ENCODE measurements at regions not wholly inside any gene's neighbourhood (a gene's known extent, or its start where the extent isn't known, plus 50 kb on each side); places are given as distances from the start of the nearest gene placed in this dataset.

DNA sequence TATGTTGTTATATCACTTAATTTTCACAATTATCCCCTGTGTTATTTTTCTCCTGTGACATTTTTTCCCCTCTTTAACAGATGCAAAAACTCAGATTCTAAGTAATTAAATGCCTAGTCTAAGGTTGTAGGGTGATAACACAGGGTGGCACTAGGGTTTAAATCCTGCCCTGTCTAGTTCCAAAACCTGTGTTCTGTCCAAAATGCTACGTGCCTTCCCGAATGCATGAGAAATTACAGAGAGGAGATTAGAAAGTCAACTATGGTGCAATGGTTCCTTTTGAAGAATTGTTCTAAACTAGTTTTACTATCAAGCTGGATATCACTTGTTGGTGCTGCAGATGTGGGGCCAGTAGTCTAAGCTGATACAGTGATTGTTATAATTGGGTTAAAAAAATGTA, 108.0 kb downstream of the DIPK2A start:
- no peak for DNase-seq

DNA sequence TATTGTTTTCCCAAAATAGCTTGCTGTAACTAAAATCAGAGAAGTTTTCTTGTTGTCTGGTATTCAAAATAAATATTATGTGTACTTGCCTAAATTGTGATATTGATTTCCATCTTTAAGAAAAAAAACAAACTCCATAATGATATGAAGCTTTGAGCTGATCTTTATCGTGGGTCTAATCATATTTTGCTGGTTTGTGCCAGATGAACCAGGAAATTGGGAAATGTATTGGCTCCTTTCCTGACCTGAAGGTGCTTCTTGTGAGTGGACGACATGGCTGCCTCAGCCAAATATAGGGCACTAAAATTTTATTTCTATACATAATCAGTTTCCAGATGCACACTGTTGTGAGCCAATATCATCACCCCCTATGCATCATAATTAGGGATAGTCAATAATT, 113.3 kb downstream of the DIPK2A start:
- DNase-seq: no peak

DNA sequence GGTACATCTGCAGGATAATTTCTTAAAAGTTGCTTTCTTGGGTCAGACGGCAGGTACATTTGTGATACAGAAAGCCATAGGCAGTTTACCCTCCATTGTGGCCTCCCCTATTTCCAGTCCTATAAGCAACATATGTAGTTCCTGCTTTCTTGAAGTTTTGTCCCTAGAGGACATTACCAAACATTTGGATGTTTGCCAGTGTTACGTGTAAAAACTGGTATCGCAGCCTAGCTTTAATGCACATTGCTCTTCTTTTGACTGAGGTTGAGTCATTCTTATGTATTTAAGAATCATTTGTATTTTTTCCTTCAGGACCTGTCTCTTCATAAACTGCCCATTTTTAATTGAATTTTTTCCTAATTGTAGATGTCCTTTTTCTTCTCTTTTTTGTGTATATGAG, 114.3 kb downstream of the DIPK2A start:
- DNase-seq: peak; percentile 45

DNA sequence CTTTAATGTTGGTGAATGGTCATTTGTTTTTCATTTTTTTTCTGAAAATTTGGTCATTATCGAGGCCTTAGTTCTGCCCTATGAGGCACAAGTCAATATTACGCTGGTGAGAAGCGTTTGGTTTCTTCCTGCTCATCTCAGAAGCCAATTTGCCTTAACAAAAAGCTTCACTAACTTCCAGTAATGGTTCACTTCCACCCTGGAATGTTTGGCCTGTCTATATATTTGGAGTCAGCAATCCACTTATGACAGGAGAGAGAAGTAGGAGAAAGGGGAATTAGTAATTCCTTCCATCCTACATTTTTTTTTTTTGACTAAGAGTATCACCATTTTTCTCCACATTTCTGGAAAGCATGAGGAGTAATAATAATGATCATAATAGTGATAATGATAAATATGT, 124.4 kb downstream of the DIPK2A start:
- no peak for DNase-seq

DNA sequence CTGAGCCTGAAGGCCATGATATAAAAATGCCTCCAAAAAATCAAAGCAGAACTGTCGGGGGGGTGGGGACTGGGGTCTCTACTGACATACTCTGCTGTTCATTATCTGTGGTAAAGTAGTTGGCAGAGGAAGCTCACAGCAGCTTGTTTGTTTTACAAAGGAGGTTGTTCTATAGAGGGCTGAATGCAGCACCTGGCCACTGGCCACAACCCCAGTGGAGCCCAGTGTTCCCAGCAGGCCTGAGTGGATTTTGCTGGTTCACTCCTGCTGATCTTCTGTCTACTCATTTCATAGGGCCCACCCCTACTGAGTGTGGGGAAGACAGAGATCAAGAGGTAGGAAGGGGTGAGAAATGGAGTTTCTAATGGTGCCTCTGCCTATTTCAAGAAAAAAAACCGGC, 125.5 kb downstream of the DIPK2A start:
- DNase-seq: no peak

DNA sequence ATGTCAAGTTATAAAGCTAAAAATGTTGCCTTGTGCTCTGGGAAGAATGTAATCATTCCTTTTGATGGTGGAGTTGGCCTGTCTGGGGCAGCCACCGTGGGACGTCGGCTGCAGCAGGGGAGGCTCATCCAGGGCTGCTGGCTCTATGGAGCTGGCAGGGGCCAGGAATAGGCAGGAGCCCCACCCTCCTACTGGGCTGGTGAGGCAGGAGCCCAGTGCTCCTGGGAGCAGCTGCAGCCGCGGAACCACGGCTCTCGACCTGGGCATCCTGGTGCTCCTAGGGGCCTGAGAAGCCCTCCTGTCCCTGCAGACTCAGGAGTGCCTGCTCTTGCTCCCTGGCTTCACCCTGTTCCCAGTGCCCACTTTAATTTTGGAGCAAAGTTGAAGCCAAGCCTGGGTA, 127.1 kb downstream of the DIPK2A start:
- DNase-seq: no peak

DNA sequence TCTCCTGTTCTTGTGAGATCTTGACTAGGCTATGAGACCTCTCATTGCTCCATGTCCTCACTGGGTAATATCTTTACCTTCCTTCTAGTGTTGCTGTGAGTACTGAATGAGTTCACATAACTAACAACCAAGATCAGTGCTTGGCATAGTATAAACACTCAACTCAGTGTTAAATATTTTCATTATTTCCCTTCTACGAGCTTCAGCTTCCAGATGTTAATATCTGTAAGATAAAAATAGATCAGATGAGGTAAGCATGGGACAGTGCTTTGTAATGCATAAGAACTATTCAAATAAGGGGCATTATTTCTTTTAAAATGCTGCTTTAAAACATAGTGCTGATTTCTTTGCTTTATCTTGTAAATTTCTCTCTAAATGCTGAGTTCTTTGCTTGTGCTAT, 130.8 kb downstream of the DIPK2A start:
- no peak for DNase-seq

DNA sequence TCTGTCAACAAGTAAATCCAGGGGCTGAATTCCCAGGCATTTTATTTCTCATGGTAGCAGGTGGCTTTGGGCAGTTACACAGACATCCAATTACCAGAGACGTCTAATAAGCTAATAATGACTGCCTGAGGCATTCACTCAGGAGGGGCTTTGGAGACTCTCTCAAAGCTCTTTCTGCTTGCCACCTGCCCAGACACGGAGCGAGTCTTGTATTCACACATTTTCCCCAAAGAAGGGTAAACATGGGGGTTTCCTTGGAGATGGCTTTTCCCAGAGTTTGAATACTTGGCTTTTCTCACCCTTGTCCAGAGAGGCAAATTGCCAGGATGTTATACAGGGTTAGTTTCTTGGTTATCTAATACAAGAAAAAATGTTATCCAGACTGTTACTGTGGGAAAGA, 132.6 kb downstream of the DIPK2A start:
- no peak for DNase-seq

DNA sequence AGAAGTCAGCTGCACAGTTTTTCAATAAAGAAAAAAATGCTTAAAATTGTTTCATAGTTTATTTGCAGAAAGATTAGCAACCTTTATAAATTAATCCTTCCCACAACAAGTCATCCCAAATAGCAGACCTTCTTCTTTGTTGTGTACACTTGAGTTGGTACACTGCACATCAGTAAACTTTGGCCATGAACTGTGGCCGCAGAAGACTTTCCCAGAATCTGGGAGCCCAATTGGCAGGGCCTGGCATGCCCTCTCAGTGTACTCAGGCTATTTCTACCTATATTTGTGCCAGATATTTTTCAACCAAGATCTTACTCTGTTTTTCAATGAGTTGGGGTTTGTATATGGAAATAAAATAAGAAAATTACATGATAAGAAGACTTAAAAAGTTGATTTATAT, 133.1 kb downstream of the DIPK2A start:
- no peak for DNase-seq

DNA sequence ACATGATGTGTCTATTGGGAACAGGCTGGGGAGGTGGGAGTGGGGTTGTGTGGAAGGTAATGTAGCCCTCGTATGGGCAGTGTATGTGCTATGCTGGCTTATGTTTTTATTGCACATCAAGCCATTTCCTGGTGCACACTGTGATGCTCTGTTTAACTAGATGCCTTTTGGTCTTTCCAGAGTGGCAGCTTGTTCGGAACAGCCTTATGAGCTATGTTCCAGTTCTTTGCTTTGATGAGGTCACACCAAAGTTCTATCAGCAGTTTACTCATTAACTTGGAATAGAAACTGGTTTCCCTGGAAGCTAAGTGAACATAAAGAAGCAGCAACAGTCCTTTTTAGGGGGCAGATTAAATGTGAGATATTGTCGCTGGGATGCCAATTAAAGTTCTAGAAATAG, 133.9 kb downstream of the DIPK2A start:
- no peak for DNase-seq

DNA sequence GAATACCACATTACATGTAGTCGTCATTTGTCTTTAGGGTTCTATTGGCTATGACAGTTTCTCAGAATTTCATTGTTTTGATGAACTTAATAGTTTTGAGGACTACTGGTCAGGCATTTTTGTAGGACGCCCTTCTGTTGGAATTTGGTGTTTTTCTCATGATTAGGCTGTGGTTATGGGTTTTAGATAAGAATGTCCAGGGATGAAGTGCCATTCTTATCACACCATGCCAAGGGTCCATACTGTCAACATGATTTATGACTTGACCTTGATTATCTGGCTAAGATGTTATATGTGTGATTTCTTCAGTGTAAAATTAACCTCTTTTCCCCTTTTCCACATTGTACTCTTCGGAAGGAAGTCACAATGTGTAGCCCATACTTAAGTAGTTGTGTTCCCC, 135.3 kb downstream of the DIPK2A start:
- DNase-seq: peak; percentile 73

DNA sequence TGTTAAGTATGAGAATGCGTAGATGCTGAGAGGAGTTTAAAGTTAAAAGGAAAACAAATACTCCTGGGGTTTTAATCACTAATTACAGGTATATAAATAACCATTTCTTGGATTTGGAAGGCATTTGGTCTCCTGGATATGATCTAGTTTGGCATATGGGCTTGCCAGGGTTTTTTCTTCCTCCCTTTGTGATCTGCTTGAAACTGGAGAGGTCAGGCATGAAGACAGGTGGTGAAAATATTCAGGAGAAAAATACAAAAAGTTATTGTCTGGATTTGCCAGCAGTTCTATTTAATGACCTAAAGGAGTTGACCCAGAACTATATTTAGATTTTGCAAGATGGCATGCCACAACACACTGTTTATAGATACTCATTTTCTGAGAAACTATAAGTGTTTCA, 136.3 kb downstream of the DIPK2A start:
- DNase-seq: no peak

DNA sequence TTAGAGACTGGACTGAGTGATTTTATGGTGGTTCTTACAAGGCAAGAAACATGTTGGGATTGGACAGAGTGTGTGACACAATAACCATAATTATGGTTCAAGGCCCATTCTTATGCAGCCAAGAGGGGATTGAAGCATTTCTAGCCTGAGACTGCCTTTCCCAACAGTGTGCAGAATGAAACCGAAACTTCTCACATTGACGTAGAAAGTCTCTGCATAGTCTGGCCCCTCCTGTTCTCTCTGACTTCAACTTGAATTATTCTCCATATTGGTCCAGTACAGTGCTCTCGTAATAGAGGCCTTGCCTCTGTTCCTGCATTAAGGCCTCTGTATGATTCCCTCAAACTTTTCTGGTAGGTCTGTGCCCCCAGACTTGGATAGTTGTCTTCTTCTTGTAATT, 138.3 kb downstream of the DIPK2A start:
- no peak for DNase-seq

DNA sequence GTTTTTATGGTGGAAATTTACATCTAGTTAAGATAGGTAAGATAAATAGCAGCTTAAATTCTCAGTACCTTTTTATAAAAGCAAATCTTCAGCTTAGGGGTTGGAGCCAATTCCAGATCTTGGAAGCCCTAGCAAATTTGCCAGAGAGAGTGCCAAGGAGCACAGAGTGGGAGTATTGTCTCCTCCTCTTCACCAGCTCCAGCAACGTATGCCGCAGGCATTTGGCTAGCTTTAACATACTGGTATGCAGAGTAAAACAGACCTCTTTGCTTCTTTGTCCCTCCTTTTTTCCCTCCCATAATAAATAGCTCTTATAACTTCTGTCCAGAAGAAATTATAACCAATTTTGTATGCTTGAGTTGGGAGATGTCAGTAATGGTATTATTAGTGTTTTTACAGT, 140.4 kb downstream of the DIPK2A start:
- DNase-seq: no peak

DNA sequence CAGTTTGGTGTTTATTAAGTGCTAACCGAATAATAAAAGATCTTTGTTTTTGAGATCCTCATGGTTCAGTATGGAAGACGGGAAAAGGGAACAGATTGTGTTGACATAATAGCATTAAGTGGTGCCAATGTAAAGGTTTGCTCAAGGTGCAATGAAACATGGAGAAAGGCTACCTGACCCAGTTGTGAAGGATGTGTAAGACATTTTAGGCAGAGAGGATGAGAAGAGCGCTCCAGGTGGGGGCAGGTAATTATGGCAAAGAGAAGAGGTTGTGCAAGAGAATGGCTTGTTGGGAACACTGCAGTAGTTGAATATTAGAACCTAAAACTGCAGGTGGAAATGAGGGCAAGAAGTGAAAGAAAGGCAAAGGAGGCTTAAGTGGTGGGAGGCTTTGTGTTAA, 140.8 kb downstream of the DIPK2A start:
- no peak for DNase-seq

DNA sequence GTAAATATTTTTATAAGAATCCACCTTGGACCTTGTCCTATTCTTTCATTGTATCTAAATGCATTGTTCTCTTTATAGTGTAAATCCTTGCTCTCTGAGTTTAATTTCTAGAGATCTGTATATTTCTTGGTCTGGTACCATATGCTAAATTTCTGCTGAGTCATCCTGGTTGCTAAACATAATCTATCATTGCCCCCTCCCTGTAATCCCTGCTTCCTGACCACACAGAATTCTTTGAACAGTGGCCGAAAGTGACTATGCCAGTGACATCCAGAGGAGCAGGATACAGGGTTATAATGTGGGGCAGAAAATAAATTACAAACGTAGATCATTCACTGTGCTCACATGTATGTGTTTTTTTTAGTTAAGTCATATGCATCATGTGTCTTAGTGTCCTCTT, 143.1 kb downstream of the DIPK2A start:
- peak; percentile 5 for DNase-seq

DNA sequence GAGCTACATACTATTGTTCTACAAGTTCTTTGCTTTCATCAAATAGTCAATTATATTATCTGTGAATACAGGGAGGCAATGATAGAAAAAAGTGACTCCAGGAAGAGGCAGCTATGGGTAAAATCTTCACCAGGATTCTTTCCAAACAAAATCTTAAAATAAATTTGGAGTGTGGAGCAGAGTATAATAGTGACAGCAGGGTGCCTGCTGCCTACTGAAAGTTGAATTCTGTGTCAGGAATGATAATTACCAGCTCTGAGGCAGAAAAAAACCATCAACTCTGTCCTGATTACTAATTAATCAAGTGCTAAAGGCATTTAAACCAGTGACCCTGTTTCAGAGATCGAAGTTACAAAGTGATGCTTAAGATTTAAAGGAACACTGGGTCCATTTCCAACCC, 148.0 kb downstream of the DIPK2A start:
- no peak for DNase-seq

DNA sequence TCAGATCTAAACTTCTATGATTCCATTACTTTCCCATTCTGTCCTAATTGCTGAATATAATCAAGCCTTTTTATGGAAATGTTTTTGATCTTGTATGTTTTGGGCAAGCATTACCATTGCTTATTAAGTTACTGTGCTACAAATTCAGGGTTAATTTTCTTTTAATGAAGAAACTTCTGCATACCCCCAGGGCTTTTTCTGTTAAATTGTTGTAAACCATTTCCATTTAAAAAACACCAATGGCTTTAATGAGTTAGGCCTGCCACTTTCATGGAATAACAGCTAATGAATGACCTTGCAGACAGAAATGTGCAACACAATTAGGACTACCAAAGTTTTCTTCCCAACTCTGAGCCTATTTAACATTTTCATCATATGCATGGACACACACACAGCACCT, 150.0 kb downstream of the DIPK2A start:
- no peak for DNase-seq

DNA sequence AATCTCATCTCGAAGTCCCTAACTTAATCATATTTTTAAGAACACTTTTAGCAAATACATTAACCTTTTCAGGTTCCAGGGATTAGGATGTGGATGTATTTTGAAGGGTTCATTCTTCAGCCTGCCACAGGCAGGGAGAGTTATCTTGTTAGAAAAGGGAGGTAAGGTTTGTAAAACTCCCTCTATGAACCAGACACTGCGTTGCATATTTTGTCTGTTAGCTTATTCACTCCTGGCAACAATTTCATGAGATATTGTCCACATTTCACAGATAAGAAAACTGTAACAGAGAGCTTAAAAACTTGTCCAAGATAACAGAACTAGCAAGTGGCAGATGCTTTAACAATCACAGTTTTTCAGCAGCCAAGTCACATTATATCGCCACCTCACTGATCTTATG, 155.4 kb downstream of the DIPK2A start:
- DNase-seq: peak; percentile 25

DNA sequence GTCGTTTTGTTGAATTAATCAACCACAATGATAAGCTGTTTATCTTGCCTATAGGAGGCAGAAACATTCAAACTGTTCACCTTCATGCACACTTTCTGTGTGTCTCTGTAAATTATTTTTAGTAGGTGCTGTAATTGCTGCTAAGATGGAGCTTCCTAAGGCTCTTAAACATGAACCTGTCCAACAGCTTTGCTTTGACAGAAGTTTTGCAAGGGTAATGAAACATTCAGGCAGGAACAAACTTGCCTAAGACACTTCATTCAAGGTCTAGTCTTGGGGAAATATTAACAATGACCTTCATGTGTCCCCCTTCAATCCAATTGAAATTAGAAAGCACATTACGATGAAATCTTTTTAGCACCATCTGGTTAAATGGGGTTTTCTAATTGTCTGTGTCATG, 156.1 kb downstream of the DIPK2A start:
- no peak for DNase-seq

DNA sequence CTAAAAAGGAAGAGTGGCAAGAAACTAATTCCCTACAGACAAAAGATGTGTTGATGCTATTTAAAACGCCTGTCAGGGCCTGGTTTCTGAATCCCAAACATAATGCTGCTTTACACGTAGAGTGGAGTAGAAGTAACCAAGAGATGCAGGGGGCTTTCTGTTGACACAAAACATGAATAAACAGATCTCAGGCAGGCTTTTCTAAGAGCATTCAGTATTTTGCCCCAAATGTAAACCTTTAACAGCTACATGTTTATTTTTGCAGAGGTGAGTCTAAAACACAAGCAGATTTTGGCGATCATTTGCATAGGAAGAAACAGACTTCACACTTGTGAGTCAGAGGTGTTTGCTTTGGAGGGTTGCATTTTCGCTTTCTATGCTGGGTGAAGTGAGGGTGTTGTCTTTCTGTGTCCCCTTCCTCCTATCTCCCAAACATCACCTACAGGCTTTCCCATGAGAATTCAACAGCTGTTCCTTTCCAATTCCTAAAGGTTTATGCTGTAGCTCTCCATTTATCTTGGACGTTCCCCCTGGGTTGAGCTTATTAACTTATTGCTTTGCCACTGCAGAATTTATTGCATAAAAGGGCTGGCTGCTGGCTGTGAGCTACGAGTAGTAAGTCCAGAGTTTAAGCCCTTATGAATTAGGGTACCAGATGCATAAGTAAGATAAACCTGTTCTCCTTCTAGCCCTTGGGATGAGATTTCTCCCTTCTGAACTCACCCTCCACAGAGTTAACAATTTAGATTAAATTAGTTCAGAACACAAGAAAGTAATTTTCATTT, 156.7 kb downstream of the DIPK2A start:
- DNase-seq: no peak

DNA sequence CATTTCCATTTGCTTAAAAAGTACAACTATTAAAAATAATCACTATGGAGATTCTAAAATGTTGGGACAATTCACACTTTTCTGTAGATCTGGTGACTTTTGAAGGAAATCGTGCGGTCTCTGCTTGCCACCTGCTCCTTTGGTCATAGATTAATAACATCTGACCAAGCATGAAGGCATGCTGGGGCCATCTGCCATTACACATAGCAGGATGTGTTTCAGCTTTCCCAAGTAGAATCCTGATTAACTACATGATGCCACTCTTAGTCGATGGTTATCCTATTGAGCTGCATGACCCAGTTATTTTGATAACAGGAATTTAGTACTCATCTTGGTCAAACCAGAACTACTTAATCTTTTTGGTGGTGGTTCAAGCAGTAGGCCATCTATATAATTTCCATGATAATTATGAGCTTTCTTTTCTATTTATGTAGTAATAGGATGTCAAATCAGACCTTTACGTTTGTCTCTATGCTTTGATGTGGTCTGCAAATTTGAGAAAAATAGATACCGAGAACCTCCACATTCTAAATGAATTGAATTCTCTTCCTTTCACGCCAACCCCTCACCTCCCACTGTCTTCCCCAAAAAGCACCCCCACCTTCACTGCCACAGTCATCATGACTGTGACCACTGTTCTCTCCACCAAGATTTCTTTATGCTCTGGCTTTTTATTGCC, 158.1 kb downstream of the DIPK2A start:
- DNase-seq: no peak

DNA sequence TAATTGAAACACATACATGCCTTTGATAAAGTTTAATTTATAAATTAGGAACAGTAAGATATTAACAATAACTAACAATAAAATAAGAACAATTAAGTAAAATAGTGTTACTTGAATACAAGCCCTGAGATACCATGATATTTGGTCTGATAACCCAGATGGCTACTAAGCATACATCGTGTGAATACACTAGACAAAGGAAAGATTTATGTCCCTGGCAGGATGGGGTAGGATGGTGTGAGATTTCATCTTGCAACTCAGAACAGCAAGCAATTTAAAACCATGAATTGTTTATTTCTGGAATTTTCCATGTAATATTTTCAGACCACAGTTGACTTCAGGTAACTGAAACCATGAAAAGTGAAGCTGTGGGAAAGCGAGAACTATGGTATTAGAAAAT, 169.5 kb downstream of the DIPK2A start:
- no peak for DNase-seq

DNA sequence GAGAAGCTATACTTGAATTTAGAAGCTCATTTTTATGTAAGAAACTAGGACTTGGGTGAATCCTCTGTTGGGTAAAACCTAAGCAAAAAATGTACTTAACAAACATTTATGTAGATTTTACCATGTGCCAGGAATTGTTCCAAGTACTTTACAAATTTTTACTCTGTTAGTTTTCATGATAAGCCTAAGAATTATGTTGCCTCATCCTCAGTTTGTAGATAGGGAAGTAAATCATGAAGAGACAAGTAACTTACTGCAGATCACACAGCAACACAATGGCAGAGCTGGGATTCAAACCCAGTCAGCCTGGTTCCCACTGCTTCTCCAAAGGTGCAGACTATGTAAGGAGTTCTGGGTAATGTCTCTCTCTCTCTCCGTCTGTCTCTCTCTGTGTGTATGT, 169.9 kb downstream of the DIPK2A start:
- DNase-seq: no peak

All from hematopoietic multipotent progenitor cell treated with erythropoietin and hydrocortisone succinate and interleukin-3 and kit ligand, for 8 days (in vitro differentiated cells).